ENCODE measurements at regions not wholly inside any gene's neighbourhood (a gene's known extent, or its start where the extent isn't known, plus 50 kb on each side); places are given as distances from the start of the nearest gene placed in this dataset.
"Not testable (repeated sequence)": the region's sequence is repeated elsewhere in the genome, so short reads cannot be mapped to it uniquely, and the experiment has no call there.

DNA sequence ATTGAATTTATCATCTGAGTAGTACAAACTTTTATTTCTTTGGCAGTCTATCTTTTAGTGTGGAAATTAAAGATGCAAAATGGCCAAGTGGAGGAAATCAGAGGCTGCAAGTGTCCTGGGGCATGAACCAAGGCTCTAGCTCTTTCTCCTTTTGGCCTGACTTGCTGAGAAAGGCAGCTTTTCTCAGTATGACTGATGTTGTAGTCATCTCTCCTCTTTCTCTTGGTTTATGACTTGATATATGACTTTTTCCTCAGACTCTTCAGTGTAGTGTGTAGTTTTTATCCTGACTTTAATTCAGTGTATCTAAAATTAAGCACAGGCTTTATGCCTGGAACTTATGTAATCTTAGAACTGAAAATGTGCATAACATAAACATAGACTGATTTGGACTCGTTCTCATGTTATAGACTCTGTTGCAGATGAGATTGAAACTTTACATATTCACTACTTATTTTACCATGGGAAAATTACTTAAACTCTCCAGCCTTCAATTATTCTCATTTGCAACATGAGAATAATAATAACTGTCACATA is 65.7 kb downstream of the SLITRK5 start:
- DNase-seq (ENCODE audit: extremely low read depth, low read depth, low spot score), result no peak

DNA sequence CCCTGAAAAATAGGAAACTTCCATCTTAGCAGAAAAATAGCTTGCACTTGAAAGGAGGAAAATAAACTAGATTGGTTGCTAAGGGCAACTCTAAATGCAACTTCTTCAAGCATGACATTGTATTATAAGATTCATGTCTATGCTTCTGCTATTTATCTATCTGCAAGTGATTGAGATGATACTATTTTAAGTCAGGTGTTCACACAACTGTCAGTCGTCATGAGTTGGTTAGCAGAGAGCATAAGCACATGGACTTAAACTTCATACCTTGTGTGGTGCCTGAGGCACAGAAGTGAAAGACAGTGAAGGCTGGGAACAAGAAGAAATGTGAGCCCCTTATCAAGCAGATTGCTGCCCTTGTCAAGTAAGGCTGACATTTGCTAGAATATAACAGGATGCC is 82.9 kb downstream of the SLITRK5 start:
- DNase-seq (ENCODE audit: extremely low read depth, low read depth, low spot score), result no peak

DNA sequence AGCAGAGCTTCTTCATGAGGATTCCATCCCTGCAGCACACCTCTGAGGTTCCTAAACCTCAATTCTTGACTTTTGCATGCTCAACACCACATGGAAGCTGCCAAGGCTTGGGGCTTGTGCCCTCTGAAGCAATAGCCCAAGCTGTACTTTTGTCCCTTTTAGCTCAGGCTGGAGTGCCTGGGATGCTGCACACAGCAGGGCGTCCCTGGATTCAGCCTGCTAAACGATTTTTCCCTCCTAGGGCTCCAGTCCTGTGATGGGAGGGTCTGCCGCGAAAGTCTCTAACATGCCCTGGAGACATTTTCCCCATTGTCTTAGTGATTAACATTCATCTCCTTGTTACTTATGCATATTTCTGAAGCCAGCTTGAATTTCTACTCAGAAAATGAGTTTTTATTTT is 98.3 kb downstream of the SLITRK5 start:
- DNase-seq (ENCODE audit: extremely low read depth, low read depth, low spot score), result no peak

- no peak for DNase-seq (ENCODE audit: extremely low read depth, low read depth, low spot score)
These were observed 106.2 kb downstream of the SLITRK5 start for GRCh38 chr13:87777387-87777786.

DNA sequence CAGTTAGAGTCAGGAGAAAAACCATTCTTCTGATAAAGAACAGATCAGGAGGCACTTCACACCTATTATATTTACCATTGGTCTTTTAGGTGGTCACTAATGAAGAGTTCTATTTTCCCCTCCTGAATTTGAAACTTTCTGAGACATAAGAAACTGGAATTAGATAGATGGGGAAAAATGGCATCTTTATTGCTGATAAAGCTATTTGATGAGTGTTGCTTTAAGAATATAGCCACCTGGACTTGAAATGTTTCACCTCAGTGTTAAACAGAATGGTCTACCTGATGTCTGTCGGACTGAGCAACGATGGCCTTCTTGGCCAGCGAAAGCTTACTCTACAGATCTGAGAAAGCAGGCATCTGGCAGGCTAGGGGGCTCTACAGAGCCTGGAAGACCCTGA is 107.0 kb downstream of the SLITRK5 start:
- DNase-seq (ENCODE audit: extremely low read depth, low read depth, low spot score), result no peak

- DNase-seq (ENCODE audit: extremely low read depth, low read depth, low spot score), result no peak
These were observed 108.3 kb downstream of the SLITRK5 start for GRCh38 chr13:87779426-87779825.

DNA sequence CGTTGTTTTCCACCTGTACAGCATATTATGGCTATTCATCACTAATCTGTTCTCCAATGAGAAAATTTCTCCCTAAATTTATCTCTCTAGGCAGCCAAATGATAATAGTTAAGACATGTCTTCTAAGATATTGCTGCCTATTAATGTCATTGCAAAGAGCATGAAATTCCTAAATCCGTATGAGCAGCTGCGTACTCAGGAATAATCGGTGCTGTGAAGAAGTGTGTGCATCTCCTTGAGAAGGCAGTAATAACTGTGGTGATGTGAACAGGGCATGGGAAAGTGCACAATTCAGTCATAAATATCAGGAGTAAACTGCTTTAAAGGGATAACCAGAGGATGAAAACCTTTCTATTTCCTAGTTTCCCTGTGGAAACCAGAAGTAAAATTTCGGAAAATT is 112.2 kb downstream of the SLITRK5 start:
- no peak for DNase-seq (ENCODE audit: extremely low read depth, low read depth, low spot score)

- DNase-seq (ENCODE audit: extremely low read depth, low read depth, low spot score), result no peak
These were observed 117.2 kb downstream of the SLITRK5 start for GRCh38 chr13:87788363-87788762.

DNA sequence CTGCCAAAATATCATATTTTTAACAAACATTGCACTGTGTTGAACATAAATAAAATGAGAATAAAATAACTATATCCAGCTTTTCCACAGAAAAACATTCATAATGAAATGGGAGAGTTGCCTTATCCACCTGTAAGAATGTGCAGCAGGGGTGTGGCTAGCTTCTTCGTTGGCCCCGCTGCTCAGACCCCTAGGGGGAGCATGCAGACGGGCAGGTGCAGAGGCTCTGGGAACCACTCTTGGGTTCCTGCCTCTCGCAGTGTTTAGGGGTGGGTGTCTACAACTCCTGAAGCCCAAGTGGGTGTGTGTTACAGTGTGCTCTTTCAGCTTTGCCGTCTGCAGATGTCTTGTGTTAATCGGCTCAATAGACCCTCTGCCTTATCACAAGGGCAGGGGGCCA is 121.7 kb downstream of the SLITRK5 start:
- DNase-seq (ENCODE audit: extremely low read depth, low read depth, low spot score), result no peak

- DNase-seq (ENCODE audit: extremely low read depth, low read depth, low spot score), result no peak
These were observed 127.4 kb downstream of the SLITRK5 start for GRCh38 chr13:87798536-87798935.

- DNase-seq (ENCODE audit: extremely low read depth, low read depth, low spot score), result no peak
These were observed 139.2 kb downstream of the SLITRK5 start for GRCh38 chr13:87810391-87810801.

- no peak for DNase-seq (ENCODE audit: extremely low read depth, low read depth, low spot score)
These were observed 139.8 kb downstream of the SLITRK5 start for GRCh38 chr13:87810920-87811344.

GRCh38 chr13:87814403-87814802 is 143.2 kb downstream of the SLITRK5 start:
- no peak for DNase-seq (ENCODE audit: extremely low read depth, low read depth, low spot score)

DNA sequence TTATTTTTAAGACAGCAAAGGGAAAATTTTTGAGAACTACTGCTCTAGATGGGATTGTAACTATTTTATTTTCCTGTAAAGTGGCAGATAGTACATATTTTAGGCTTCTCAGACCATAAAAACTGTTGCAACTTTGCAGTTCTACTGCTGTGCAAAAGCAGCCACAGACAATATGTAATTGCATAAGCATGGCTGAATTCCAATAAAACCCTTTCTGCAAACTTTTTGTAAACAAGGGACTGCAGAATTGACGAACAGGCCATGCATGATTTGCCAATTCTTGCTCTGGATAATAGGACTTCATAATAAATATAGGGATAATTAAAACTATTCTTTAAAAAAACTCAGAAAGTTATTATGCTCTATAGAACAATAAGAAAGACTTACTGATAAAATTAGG is 149.1 kb downstream of the SLITRK5 start:
- DNase-seq (ENCODE audit: extremely low read depth, low read depth, low spot score), result no peak

GRCh38 chr13:87821512-87821911 is 150.3 kb downstream of the SLITRK5 start:
- DNase-seq (ENCODE audit: extremely low read depth, low read depth, low spot score), result no peak

GRCh38 chr13:87826301-87826700 is 155.1 kb downstream of the SLITRK5 start:
- DNase-seq (ENCODE audit: extremely low read depth, low read depth, low spot score), result not testable (repeated sequence)

DNA sequence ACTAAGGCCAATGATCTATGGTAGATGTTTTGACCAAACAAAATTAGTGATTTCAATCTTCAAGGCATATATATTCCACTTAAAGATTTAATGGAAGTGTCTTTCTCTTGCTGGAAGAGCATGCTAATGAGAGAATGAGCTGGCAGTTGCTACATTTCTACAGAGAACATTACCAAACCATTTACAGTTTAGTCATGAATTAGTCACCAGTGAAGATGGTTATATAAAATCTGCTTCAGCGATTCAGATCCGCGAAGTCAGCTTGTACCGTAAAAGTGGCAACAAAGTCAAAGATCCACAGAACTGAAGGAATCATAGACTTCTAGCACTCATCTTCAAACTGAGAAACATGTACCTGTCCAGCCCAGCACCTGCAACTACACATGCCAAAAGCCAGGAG is 156.3 kb downstream of the SLITRK5 start:
- DNase-seq (ENCODE audit: extremely low read depth, low read depth, low spot score), result no peak

GRCh38 chr13:87837522-87837921 is 166.4 kb downstream of the SLITRK5 start:
- DNase-seq (ENCODE audit: extremely low read depth, low read depth, low spot score), result no peak

DNA sequence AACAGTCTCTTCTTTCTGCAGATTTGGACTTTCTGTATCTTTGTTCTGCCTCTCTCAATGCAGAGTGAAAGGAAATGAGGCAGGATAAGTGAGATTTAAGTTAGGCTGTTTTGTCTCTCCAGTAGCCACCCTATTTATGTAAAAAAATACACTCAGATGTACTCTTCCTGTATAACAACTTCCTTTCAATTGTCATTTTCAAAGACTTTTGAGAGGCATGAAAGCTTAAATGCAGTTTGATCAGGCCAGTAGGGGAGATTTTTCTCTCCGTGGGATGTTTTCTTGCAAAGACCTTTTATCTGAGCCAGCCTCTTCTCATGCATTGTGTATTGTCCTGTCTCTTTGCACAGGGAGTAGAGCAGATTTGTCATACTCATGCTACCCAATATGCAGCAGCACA is 166.8 kb downstream of the SLITRK5 start:
- DNase-seq (ENCODE audit: extremely low read depth, low read depth, low spot score), result no peak

DNA sequence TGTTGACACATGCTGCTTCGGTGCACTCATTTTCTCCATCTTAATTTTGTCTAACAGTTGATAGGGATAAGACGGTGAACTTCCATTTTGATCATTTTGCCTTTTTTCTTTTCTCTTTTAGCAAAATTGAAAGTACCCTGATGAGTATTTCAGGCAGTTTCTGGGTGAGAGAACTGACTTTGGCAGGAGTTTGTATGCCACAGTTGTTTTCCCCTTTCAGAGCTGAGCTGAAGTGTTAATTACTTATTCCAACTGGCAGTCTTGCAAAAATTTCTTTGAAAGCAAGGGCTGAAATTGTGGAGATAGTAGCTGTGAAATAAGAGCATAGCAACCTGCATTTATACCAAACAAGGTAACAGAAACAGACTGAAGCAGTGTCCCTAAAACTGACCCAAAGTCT is 180.2 kb downstream of the SLITRK5 start:
- DNase-seq (ENCODE audit: extremely low read depth, low read depth, low spot score), result no peak

DNA sequence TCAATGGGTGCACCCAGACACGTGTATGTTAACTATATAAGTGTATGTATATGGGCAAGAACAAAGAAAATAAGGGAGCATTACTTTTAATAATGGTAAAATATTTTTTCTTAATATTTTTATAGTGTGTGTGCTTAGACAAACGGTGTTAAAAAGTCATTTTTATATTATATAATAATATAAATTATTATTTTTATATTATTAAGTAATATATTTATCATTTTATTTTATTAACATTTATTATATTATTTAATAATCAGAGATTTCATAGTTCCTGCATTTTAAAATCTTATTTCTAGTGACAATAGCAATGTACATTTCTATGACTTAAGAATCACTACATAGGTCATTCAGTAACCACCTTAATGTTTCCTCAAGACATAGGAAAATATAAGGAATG is 184.4 kb downstream of the SLITRK5 start:
- DNase-seq (ENCODE audit: extremely low read depth, low read depth, low spot score), result no peak

DNA sequence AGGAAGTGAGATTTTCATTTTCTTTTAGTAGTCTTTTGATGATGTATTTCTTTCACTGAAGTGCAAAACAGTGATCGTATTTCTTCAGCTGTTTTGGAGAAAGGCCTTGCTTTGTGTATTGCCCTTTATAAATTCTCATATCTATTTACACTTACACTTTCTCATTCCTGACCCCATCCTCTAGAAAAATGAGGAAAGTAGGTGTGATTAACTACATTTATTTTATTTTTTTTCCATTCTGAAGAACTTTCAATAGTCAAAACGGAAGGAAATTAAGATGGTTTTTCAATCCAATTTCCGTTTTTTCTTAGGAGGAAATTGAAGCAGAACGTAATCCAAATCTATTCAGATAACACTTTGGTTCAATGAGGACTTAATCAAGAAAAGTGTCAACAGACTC is 188.1 kb downstream of the SLITRK5 start:
- no peak for DNase-seq (ENCODE audit: extremely low read depth, low read depth, low spot score)

DNA sequence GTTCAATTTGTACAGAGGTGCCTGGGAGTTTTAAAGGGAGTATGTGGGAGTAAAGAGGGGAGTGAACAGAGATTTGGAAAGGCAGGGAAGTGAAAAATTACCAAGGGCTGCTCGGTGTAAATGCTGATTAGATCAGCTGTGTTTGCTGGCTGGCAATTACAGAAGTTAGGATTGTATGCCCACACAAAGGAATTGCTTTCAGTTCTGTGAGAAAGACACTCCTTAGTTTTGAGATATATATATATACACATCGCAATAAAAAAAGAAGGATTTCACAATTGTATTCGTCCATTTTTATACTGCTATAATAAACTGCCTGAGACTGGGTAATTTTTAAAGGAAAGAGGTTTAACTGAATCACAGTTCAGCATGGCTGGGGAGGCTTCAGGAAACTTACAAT is 196.3 kb downstream of the SLITRK5 start:
- DNase-seq (ENCODE audit: extremely low read depth, low read depth, low spot score), result no peak

DNA sequence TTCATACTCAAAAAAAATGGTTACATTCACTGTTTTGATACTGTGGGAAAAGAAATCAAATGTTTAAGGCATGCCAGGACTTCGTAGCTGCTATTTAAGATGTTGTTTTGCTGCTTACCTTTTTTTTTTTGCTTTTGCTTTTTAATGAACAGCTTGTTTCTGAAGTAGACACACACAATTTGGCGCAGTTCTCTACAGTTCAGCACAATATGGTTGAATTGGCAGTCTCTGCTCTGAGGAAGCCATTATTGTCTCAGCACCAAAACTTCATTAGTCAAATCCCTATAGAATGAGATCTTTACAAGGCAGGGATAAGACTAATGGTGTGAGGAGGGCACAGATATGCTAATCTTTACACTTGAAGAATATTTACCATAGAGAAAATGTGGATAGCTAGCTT is 197.6 kb downstream of the SLITRK5 start:
- DNase-seq (ENCODE audit: extremely low read depth, low read depth, low spot score), result no peak

Data from glomerular endothelial cell (primary cell).